Stimulated activated CD4-positive, alpha-beta T cell treated with anti-CD3 and anti-CD28 coated beads, Interleukin-12 subunit alpha, Interleukin-12 subunit beta, amount 100 ng/mL, for 24 hours (primary cell): ENCODE measurements at regions not wholly inside any gene's neighbourhood (a gene's known extent, or its start where the extent isn't known, plus 50 kb on each side); places are given as distances from the start of the nearest gene placed in this dataset.
"Not testable (repeated sequence)": the region's sequence is repeated elsewhere in the genome, so short reads cannot be mapped to it uniquely, and the experiment has no call there.

ENCODE experiments used
- DNase-seq, 2 experiments: peaks; one replicate each; pipeline ENCODE4 v3.0.0-alpha.2; 2020; ENCODE audit warnings: low read depth in 2 of 2

- DNase-seq, result no peak
These were observed 56.3 kb upstream of the USP6NL start for GRCh38 chr10:11667756-11668155.

DNA sequence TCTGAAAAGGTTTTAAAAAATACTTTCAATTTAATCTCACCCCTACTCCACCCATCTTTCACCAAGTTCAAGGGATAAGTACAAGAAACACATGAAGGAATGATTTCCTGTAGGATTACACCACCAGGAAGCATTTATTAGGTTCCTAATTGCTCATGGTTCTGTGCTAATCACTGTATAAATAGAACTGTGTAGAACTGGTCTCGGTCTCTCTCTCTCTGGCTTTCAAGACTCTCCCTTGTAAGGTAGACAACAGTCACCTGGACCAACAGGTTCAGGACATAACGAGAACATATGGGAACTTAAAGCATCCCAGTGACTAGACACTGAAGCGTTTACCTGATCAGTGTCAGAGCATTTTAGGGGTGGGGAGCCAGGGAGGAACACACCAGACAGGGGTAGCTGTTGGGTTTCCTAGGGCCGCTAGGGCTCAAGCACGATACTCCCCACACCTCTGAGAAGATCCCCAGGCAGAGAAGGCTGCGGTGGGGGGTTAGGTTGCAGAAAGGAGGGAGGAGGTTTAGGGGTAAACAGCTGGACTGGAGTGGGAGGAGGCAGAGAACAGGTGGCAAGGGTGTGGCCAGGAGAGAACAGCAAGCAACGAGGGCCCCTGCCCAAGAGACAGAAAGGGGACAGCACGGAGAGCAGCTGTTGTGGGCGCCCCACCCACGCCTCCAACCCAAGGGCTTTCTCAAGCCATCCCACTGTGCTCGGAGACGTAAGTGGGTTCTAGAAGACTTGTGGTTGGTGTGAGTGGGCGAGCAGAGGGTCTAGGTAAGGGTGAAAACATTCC lies 52.5 kb upstream of the USP6NL start:
- DNase-seq, result no peak

DNA sequence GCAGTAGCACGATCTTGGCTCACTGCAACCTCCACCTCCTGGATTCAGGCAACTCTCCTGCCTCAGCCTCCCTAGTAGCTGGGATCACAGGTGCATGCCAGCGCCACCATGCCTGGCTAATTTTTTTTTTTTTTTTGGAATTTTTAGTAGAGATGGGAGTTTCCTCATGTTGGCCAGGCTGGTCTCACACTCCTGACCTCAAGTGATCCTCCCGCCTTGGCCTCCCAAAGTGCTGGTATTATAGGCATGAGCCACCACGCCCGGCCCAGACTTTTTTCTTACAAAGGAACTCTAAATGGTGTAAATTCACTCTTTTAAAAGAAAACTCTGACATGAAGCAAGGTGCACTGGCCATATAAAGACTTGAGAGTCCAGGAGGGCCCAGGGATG lies 51.7 kb upstream of the USP6NL start:
- not testable (repeated sequence) for DNase-seq

GRCh38 chr10:11661441-11661840 lies 50.0 kb upstream of the USP6NL start:
- DNase-seq, result no peak
